WTC11 (cell line): ENCODE measurements at regions not wholly inside any gene's neighbourhood (a gene's known extent, or its start where the extent isn't known, plus 50 kb on each side); places are given as distances from the start of the nearest gene placed in this dataset.

Source experiments
- ATAC-seq: fragments of 200-7000 bp; cut with Tn5 transposase; 2 replicates; pipeline ENCODE4 v1.10.0; 2021; ENCODE audit warnings: mild to moderate bottlenecking, moderate library complexity
- CTCF ChIA-PET: fragments of 300-600 bp; sonication (Branson Sonifier 250); formaldehyde crosslinking; loops from one replicate; lab custom pipeline; 2021; ENCODE audit warnings: antibody characterized with exemption; lab: Charles Lee
- POLR2A ChIA-PET: fragments of 350-600 bp; sonication (Branson Sonifier 250); formaldehyde crosslinking; loops from one replicate; lab custom pipeline; 2021; ENCODE audit warnings: antibody characterized with exemption; lab: Charles Lee
- DNase-seq: peaks from one replicate; pipeline ENCODE4 v3.0.0; 2021; ENCODE audit warnings: low spot score
- H3K27ac Mint-ChIP-seq: 2 replicates; pipeline ENCODE4 v1.8.0; 2021; ENCODE audit warnings: mixed read lengths
- H3K27me3 Mint-ChIP-seq: 2 replicates; pipeline ENCODE4 v1.8.0; 2021; ENCODE audit warnings: low read depth, mild to moderate bottlenecking, moderate library complexity, mixed read lengths
- H3K36me3 Mint-ChIP-seq: 2 replicates; pipeline ENCODE4 v1.8.0; 2021; ENCODE audit warnings: mixed read lengths
- H3K4me1 Mint-ChIP-seq: 2 replicates; pipeline ENCODE4 v1.8.0; 2022; ENCODE audit warnings: mixed read lengths
- H3K4me3 Mint-ChIP-seq: 2 replicates; pipeline ENCODE4 v1.8.0; 2021; ENCODE audit warnings: mild to moderate bottlenecking, moderate library complexity, mixed read lengths
- H3K9me3 Mint-ChIP-seq: 2 replicates; pipeline ENCODE4 v1.8.0; 2021; ENCODE audit warnings: mixed read lengths
- CREB1 ChIP-seq: sonication (generic); formaldehyde crosslinking; IDR thresholded peaks from 2 replicates; pipeline ENCODE4 v1.8.0; 2023; ENCODE audit warnings: mild to moderate bottlenecking, missing genetic modification reagents
- ELF4 ChIP-seq: sonication (generic); formaldehyde crosslinking; IDR thresholded peaks from 2 replicates; pipeline ENCODE4 v1.8.1; 2022; ENCODE audit warnings: low read depth, mild to moderate bottlenecking, moderate library complexity, missing genetic modification reagents
- ETV6 ChIP-seq: sonication (generic); formaldehyde crosslinking; IDR thresholded peaks from 2 replicates; pipeline ENCODE4 v1.8.1; 2022; ENCODE audit warnings: mild to moderate bottlenecking, missing genetic modification reagents
- GTF2I ChIP-seq: fragments of 250-450 bp; sonication (Bioruptor Pico); conservative IDR thresholded peaks from 2 replicates; pipeline ENCODE4 v1.4.0; 2021; ENCODE audit warnings: mild to moderate bottlenecking
- HMGA2 ChIP-seq: fragments of 250-450 bp; sonication (Bioruptor Pico); IDR thresholded peaks from 2 replicates; pipeline ENCODE4 v1.4.0; 2021; ENCODE audit warnings: mild to moderate bottlenecking, moderate library complexity
- IRF1 ChIP-seq: sonication (generic); formaldehyde crosslinking; IDR thresholded peaks from 2 replicates; pipeline ENCODE4 v1.8.0; 2023; ENCODE audit warnings: missing genetic modification reagents
- JAZF1 ChIP-seq: fragments of 250-450 bp; sonication (Bioruptor Pico); IDR thresholded peaks from 2 replicates; pipeline ENCODE4 v1.9.0; 2021; ENCODE audit warnings: moderate library complexity, mild to moderate bottlenecking, inconsistent platforms
- NFE2L1 ChIP-seq: sonication (generic); formaldehyde crosslinking; IDR thresholded peaks from 2 replicates; pipeline ENCODE4 v1.8.1; 2023; ENCODE audit warnings: missing genetic modification reagents
- NFYB ChIP-seq: sonication (generic); formaldehyde crosslinking; conservative IDR thresholded peaks from 2 replicates; pipeline ENCODE4 v1.8.0; 2022; ENCODE audit warnings: low read depth, missing genetic modification reagents
- SMAD3 ChIP-seq: sonication (generic); formaldehyde crosslinking; IDR thresholded peaks from 2 replicates; pipeline ENCODE4 v1.8.0; 2022; ENCODE audit warnings: missing genetic modification reagents, mild to moderate bottlenecking, borderline replicate concordance
- SMAD4 ChIP-seq: sonication (generic); formaldehyde crosslinking; IDR thresholded peaks from 2 replicates; pipeline ENCODE4 v1.8.0; 2022; ENCODE audit warnings: mild to moderate bottlenecking, missing genetic modification reagents
- ZNF138 ChIP-seq: sonication (generic); formaldehyde crosslinking; conservative IDR thresholded peaks from 2 replicates; pipeline ENCODE4 v1.8.1; 2022; ENCODE audit warnings: mild to moderate bottlenecking, moderate library complexity, missing genetic modification reagents
- ZNF219 ChIP-seq: sonication (generic); formaldehyde crosslinking; IDR thresholded peaks from 2 replicates; pipeline ENCODE4 v1.8.0; 2023; ENCODE audit warnings: missing genetic modification reagents, mild to moderate bottlenecking, borderline replicate concordance
- ZNF396 ChIP-seq: fragments of 250-450 bp; sonication (Bioruptor Pico); IDR thresholded peaks from 2 replicates; pipeline ENCODE4 v1.8.0; 2021; ENCODE audit warnings: mild to moderate bottlenecking, moderate library complexity, borderline replicate concordance
- ZSCAN18 ChIP-seq: fragments of 250-450 bp; sonication (Bioruptor Pico); IDR thresholded peaks from 2 replicates; pipeline ENCODE4 v2.1.2; 2022; ENCODE audit warnings: mild to moderate bottlenecking, moderate library complexity
- TF ChIP-seq, protein P1 (sequence below): sonication (generic); formaldehyde crosslinking; IDR thresholded peaks from 2 replicates; pipeline ENCODE4 v1.8.1; 2022; ENCODE audit warnings: mild to moderate bottlenecking, moderate library complexity, missing genetic modification reagents
- TF ChIP-seq, protein P2 (sequence below): sonication (generic); formaldehyde crosslinking; IDR thresholded peaks from 2 replicates; pipeline ENCODE4 v1.8.1; 2022; ENCODE audit warnings: low read depth, mild to moderate bottlenecking, moderate library complexity, missing genetic modification reagents, borderline replicate concordance
- TF ChIP-seq, protein P3 (sequence below): sonication (generic); formaldehyde crosslinking; IDR thresholded peaks from 2 replicates; pipeline ENCODE4 v1.8.1; 2022; ENCODE audit warnings: missing genetic modification reagents, borderline replicate concordance
- TF ChIP-seq, protein P4 (sequence below): sonication (generic); formaldehyde crosslinking; IDR thresholded peaks from 2 replicates; pipeline ENCODE4 v1.8.0; 2023; ENCODE audit warnings: mild to moderate bottlenecking, missing genetic modification reagents

GRCh38 chr2:19675856-19676460 lies 225.8 kb downstream of the TTC32 start (continued):
- no peak for TF ChIP-seq IRF1 (CRISPR knock-in tag)
- TF ChIP-seq ELF4 (CRISPR knock-in tag), result no peak
- TF ChIP-seq, protein P1, sequence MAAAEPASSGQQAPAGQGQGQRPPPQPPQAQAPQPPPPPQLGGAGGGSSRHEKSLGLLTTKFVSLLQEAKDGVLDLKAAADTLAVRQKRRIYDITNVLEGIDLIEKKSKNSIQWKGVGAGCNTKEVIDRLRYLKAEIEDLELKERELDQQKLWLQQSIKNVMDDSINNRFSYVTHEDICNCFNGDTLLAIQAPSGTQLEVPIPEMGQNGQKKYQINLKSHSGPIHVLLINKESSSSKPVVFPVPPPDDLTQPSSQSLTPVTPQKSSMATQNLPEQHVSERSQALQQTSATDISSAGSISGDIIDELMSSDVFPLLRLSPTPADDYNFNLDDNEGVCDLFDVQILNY (CRISPR knock-in tag), result no peak
- TF ChIP-seq HMGA2 (CRISPR knock-in tag), result no peak
- TF ChIP-seq CREB1 (CRISPR knock-in tag), result no peak
- no peak for TF ChIP-seq SMAD3 (CRISPR knock-in tag)

GRCh38 chr2:19675003-19675629 lies 226.7 kb downstream of the TTC32 start:
- Mint-ChIP-seq H3K4me1 (no peaks in the 10 kb centered on the region), H3K27me3 (no peaks in the 10 kb centered on the region), H3K4me3 (no peak overlapping the region), H3K36me3 (no peaks in the 10 kb centered on the region), H3K27ac (no peak overlapping the region), H3K9me3 (no peaks in the 10 kb centered on the region)
- CTCF ChIA-PET, result no interaction called here
- POLR2A ChIA-PET, result no interaction called here
- TF ChIP-seq CREB1 (CRISPR knock-in tag) (no peak), ZNF138 (CRISPR knock-in tag) (no peak), SMAD3 (CRISPR knock-in tag) (no peak), NFE2L1 (CRISPR knock-in tag) (no peak), SMAD4 (CRISPR knock-in tag) (no peak), ZSCAN18 (CRISPR knock-in tag) (no peak), NFYB (no peak), ZNF219 (CRISPR knock-in tag) (no peak)
- TF ChIP-seq, protein P2, sequence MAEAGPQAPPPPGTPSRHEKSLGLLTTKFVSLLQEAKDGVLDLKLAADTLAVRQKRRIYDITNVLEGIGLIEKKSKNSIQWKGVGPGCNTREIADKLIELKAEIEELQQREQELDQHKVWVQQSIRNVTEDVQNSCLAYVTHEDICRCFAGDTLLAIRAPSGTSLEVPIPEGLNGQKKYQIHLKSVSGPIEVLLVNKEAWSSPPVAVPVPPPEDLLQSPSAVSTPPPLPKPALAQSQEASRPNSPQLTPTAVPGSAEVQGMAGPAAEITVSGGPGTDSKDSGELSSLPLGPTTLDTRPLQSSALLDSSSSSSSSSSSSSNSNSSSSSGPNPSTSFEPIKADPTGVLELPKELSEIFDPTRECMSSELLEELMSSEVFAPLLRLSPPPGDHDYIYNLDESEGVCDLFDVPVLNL (CRISPR knock-in tag), result no peak
- TF ChIP-seq, protein P3, sequence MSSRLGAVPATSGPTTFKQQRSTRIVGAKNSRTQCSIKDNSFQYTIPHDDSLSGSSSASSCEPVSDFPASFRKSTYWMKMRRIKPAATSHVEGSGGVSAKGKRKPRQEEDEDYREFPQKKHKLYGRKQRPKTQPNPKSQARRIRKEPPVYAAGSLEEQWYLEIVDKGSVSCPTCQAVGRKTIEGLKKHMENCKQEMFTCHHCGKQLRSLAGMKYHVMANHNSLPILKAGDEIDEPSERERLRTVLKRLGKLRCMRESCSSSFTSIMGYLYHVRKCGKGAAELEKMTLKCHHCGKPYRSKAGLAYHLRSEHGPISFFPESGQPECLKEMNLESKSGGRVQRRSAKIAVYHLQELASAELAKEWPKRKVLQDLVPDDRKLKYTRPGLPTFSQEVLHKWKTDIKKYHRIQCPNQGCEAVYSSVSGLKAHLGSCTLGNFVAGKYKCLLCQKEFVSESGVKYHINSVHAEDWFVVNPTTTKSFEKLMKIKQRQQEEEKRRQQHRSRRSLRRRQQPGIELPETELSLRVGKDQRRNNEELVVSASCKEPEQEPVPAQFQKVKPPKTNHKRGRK, result no peak
- no peak for ATAC-seq
- no peak for DNase-seq

DNA sequence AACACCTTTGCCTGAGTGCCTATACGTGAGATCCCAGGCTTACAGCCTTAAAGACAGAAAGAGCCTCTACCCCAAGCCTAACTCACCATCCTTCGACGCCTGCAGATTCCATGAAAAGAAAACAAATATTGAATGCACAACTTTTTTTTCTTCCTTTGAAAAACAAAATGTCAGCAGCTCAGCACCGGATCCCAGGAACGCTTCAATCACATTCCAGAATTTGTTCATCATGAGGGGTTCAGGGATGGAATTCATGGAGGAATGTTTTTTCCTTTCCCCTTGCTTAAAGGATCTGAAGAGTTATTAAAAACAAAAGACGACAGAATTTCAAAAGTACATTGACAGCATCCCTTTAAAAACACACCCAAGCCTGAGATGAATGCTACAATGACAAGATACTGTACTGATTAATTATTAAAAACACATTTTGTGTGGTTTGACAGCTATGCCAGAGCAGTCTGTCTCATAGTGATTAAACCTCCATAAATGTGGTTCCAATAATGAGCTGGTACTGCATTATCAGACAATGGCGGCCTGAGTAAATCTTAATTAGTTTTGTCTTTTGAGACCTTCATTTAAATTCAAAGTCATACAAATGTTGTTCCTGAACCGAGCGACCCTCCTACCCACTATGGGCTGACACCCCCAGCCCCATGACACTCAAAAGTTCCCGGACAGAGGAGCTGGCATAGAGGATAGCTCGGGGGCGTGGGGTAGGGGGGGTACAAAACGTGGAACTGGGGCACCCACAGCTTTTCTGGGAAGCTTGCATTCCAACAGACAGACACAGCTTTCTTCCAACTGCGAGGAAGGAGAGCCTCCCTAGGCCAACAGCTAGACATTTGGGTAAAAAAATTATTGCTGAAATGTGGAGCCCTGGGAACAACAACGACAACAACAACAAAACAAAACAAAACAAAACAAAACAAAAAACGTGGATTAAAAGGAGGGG lies 227.5 kb downstream of the TTC32 start:
- ChIA-PET POLR2A (no interaction called here), CTCF (interaction anchor here (1.2 to 1.3 kb wide), 2 partner anchors 30 to 72 kb away, joined by 4 to 5 read pairs; no protein-coding TSS in a partner anchor)
- Mint-ChIP-seq H3K27ac (no peak overlapping the region), H3K36me3 (no peaks in the 10 kb centered on the region), H3K27me3 (no peaks in the 10 kb centered on the region), H3K4me1 (no peaks in the 10 kb centered on the region), H3K4me3 (no peak overlapping the region), H3K9me3 (no peaks in the 10 kb centered on the region)
- ATAC-seq (no peak), DNase-seq (no peak)
- no peak for TF ChIP-seq ETV6
- TF ChIP-seq, protein P4, sequence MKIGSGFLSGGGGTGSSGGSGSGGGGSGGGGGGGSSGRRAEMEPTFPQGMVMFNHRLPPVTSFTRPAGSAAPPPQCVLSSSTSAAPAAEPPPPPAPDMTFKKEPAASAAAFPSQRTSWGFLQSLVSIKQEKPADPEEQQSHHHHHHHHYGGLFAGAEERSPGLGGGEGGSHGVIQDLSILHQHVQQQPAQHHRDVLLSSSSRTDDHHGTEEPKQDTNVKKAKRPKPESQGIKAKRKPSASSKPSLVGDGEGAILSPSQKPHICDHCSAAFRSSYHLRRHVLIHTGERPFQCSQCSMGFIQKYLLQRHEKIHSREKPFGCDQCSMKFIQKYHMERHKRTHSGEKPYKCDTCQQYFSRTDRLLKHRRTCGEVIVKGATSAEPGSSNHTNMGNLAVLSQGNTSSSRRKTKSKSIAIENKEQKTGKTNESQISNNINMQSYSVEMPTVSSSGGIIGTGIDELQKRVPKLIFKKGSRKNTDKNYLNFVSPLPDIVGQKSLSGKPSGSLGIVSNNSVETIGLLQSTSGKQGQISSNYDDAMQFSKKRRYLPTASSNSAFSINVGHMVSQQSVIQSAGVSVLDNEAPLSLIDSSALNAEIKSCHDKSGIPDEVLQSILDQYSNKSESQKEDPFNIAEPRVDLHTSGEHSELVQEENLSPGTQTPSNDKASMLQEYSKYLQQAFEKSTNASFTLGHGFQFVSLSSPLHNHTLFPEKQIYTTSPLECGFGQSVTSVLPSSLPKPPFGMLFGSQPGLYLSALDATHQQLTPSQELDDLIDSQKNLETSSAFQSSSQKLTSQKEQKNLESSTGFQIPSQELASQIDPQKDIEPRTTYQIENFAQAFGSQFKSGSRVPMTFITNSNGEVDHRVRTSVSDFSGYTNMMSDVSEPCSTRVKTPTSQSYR, result no peak
- TF ChIP-seq JAZF1 (CRISPR knock-in tag), result no peak
- TF ChIP-seq GTF2I, result no peak
- no peak for TF ChIP-seq ZNF396 (CRISPR knock-in tag)
